ENCODE measurements at regions not wholly inside any gene's neighbourhood (a gene's known extent, or its start where the extent isn't known, plus 50 kb on each side); places are given as distances from the start of the nearest gene placed in this dataset.
A peak's percentile ranks its signal among the peaks of the same experiment; 100 is the strongest.
"Not testable (repeated sequence)": the region's sequence is repeated elsewhere in the genome, so short reads cannot be mapped to it uniquely, and the experiment has no call there.

GRCh38 chr16:62392698-62393097 is 356.5 kb upstream of the CDH8 start:
- DNase-seq, result no peak

GRCh38 chr16:62391940-62392339 is 355.7 kb upstream of the CDH8 start:
- no peak for DNase-seq

GRCh38 chr16:62391134-62391533 is 354.9 kb upstream of the CDH8 start:
- no peak for DNase-seq

GRCh38 chr16:62390214-62390613 is 354.0 kb upstream of the CDH8 start:
- DNase-seq, result no peak

- no peak for DNase-seq
These were observed 350.2 kb upstream of the CDH8 start for GRCh38 chr16:62386411-62386810.

GRCh38 chr16:62383941-62384340 is 347.7 kb upstream of the CDH8 start:
- no peak for DNase-seq

- no peak for DNase-seq
These were observed 334.2 kb upstream of the CDH8 start for GRCh38 chr16:62370445-62370844.

- DNase-seq, result peak; percentile 36 to 50
These were observed 327.3 kb upstream of the CDH8 start for GRCh38 chr16:62363501-62363900.

- DNase-seq, result no peak
These were observed 317.1 kb upstream of the CDH8 start for GRCh38 chr16:62353355-62353754.

GRCh38 chr16:62342216-62342615 is 306.0 kb upstream of the CDH8 start:
- no peak for DNase-seq

GRCh38 chr16:62335356-62335755 is 299.1 kb upstream of the CDH8 start:
- no peak for DNase-seq

GRCh38 chr16:62321606-62322005 is 285.4 kb upstream of the CDH8 start:
- DNase-seq, result no peak

GRCh38 chr16:62298600-62298999 is 262.4 kb upstream of the CDH8 start:
- DNase-seq, result no peak

- DNase-seq, result no peak
These were observed 258.2 kb upstream of the CDH8 start for GRCh38 chr16:62294213-62294972.

GRCh38 chr16:62288990-62289629 is 252.9 kb upstream of the CDH8 start:
- no peak for DNase-seq

GRCh38 chr16:62280506-62280905 is 244.3 kb upstream of the CDH8 start:
- no peak for DNase-seq

- DNase-seq, result no peak
These were observed 241.7 kb upstream of the CDH8 start for GRCh38 chr16:62277942-62278341.

- no peak for DNase-seq
These were observed 240.4 kb upstream of the CDH8 start for GRCh38 chr16:62276637-62277036.

GRCh38 chr16:62272035-62272434 is 235.8 kb upstream of the CDH8 start:
- DNase-seq, result no peak

- no peak for DNase-seq
These were observed 225.5 kb upstream of the CDH8 start for GRCh38 chr16:62261760-62262159.

- not testable (repeated sequence) for DNase-seq
These were observed 222.7 kb upstream of the CDH8 start for GRCh38 chr16:62258931-62259435.

- peak in 1 of 2 experiments; percentile 15 for DNase-seq
These were observed 220.2 kb upstream of the CDH8 start for GRCh38 chr16:62256406-62256805.

- no peak for DNase-seq
These were observed 218.6 kb upstream of the CDH8 start for GRCh38 chr16:62254847-62255246.

- DNase-seq, result no peak
These were observed 218.1 kb upstream of the CDH8 start for GRCh38 chr16:62254372-62254771.

GRCh38 chr16:62253966-62254365 is 217.7 kb upstream of the CDH8 start:
- DNase-seq, result no peak
